IMR-90 (cell line): ENCODE measurements at regions not wholly inside any gene's neighbourhood (a gene's known extent, or its start where the extent isn't known, plus 50 kb on each side); places are given as distances from the start of the nearest gene placed in this dataset.
"Not testable (repeated sequence)": the region's sequence is repeated elsewhere in the genome, so short reads cannot be mapped to it uniquely, and the experiment has no call there.

ENCODE experiments used
- CEBPB ChIP-seq: IDR thresholded peaks from 2 replicates; pipeline ENCODE4 v1.6.1; 2012; ENCODE audit warnings: low read depth, low read length, improper control_type of control experiment
- CTCF ChIP-seq: conservative IDR thresholded peaks from 2 replicates; pipeline ENCODE4 v1.5.1; 2012; ENCODE audit warnings: mild to moderate bottlenecking, low read depth, low read length, improper control_type of control experiment
- MXI1 ChIP-seq: IDR thresholded peaks from 2 replicates; pipeline ENCODE4 v1.6.1; 2012; ENCODE audit warnings: low read depth, mild to moderate bottlenecking, low read length, moderate library complexity, borderline replicate concordance
- POLR2A ChIP-seq: IDR thresholded peaks from 2 replicates; pipeline ENCODE4 v1.6.1; 2012; ENCODE audit warnings: mild to moderate bottlenecking, low read depth, low read length
- RAD21 ChIP-seq: IDR thresholded peaks from 2 replicates; pipeline ENCODE4 v1.6.1; 2012; ENCODE audit warnings: low read length, improper control_type of control experiment
- RCOR1 ChIP-seq: IDR thresholded peaks from 2 replicates; pipeline ENCODE4 v1.6.1; 2012; ENCODE audit warnings: mild to moderate bottlenecking, low read length, improper control_type of control experiment; ENCODE audit not compliant: insufficient replicate concordance

- TF ChIP-seq CTCF, RAD21, POLR2A, CEBPB, MXI1, RCOR1: not testable (repeated sequence)
These were observed 101.0 kb upstream of the GRIN2A start for GRCh38 chr16:10283246-10283645.
